Psoas muscle (tissue), 7 donors: ENCODE measurements at regions not wholly inside any gene's neighbourhood (a gene's known extent, or its start where the extent isn't known, plus 50 kb on each side); places are given as distances from the start of the nearest gene placed in this dataset.

ENCODE experiments used
- ATAC-seq, 4 donors: fragments of 200-7000 bp; cut with Tn5 transposase; one replicate each; pipeline ENCODE4 v1.9.1; 2020; ENCODE audit warnings: moderate library complexity in 3 of 4, mild to moderate bottlenecking in 2 of 4
- DNase-seq, 2 donors: peaks; one replicate each; pipeline ENCODE4 v3.0.0-alpha.2; 2020
- H3K27ac ChIP-seq: fragments of 200-600 bp; one replicate; pipeline ENCODE4 v1.8.0; 2022
- H3K27me3 ChIP-seq, 3 donors: fragments of 200-600 bp in 1 of 3; one replicate each; pipeline versions ENCODE4 v1.6.1 to v1.8.0; 2013 to 2022; ENCODE audit warnings: low read length in 2 of 3, mild to moderate bottlenecking in 2 of 3, moderate library complexity in 1 of 3; ENCODE audit not compliant: insufficient read depth in 3 of 3
- H3K36me3 ChIP-seq, 2 donors: fragments of 200-600 bp in 1 of 2; one replicate each; pipeline versions ENCODE4 v1.6.1 to v1.8.0; 2013 to 2022; ENCODE audit warnings: low read depth in 1 of 2, mild to moderate bottlenecking in 1 of 2, moderate library complexity in 1 of 2; ENCODE audit not compliant: insufficient read depth in 1 of 2
- H3K4me1 ChIP-seq: fragments of 200-600 bp; one replicate; pipeline ENCODE4 v1.8.0; 2022
- H3K4me3 ChIP-seq: fragments of 200-600 bp; one replicate; pipeline ENCODE4 v1.8.0; 2022; ENCODE audit warnings: mild to moderate bottlenecking
- H3K9me3 ChIP-seq: fragments of 200-600 bp; one replicate; pipeline ENCODE4 v1.8.0; 2022
- whole genome bisulfite sequencing, 3 donors: extraction: QIAGEN DNeasy Blood & Tissue Kit; methylation state at CpG; one replicate each; pipeline versions ENCODE4 v1.1.6 to v1.1.7; 2013; 5-methylcytosine and 5-hydroxymethylcytosine counted together
- intact Hi-C, 2 donors: fragments of 100-400 bp; cut with DNase I; formaldehyde crosslinking; loops; one replicate each; pipeline versions ENCODE4 v1.11.0 to v1.14.2; 2022
- TF ChIP-seq, protein P1 (sequence below): fragments of 200-600 bp; IDR thresholded peaks from one replicate; pipeline ENCODE4 v1.8.0; 2022; ENCODE audit warnings: antibody characterized with exemption
- donor health status: healthy with polysubstance abuse.
- donor health status: DM: no; HTN: no; CAD: no; lungs with moderate emphysema.
- donor health status: Bipolar disorder and iron deficiency.
- donor health status: healthy.
- donor health status: DM: yes; HTN: yes; CAD: no.
- donor health status: DM: no; HTN: no; CAD: no.
- donor health status: DM: yes; HTN: yes; CAD: no.

- Histone ChIP-seq H3K27ac (no peak overlapping the region), H3K36me3 (no peaks in the 10 kb centered on the region), H3K9me3 (no peaks in the 10 kb centered on the region), H3K4me3 (no peak overlapping the region), H3K27me3 (peaks cover 0 to 4% (median 0%) of the 10 kb centered on the region in 3 donors), H3K4me1 (no peaks in the 10 kb centered on the region)
- ATAC-seq, result no peak
- intact Hi-C loops, result no loop called here
- 62 to 67% (median 66%) methylated on average over 10 of the region's 10 CpGs for WGBS, 3 donors
- TF ChIP-seq, protein P1, sequence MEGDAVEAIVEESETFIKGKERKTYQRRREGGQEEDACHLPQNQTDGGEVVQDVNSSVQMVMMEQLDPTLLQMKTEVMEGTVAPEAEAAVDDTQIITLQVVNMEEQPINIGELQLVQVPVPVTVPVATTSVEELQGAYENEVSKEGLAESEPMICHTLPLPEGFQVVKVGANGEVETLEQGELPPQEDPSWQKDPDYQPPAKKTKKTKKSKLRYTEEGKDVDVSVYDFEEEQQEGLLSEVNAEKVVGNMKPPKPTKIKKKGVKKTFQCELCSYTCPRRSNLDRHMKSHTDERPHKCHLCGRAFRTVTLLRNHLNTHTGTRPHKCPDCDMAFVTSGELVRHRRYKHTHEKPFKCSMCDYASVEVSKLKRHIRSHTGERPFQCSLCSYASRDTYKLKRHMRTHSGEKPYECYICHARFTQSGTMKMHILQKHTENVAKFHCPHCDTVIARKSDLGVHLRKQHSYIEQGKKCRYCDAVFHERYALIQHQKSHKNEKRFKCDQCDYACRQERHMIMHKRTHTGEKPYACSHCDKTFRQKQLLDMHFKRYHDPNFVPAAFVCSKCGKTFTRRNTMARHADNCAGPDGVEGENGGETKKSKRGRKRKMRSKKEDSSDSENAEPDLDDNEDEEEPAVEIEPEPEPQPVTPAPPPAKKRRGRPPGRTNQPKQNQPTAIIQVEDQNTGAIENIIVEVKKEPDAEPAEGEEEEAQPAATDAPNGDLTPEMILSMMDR, result no peak
- DNase-seq, result no peak
Observed at GRCh38 chr3:59508273-59508672, 458.4 kb upstream of the CFAP20DC start.

DNA sequence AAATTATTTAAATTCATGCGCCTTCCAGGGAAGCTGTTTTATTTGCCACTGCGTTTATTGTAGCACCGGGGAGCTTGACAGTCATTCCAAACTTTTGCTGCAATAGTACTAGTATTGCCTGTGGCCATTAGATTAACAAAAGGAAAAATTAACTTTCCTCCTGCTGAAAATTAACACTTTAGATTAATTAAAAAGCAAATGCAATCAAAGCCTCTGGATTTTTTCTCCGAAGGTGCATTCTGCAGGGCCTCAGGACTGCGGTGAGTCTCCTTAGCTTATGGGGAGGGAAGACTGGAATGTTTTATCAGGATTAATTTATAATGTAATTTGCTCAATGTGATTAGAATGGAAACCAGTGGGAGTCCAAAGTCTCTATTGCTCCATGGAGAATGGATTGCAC is 456.4 kb upstream of the CFAP20DC start:
- 67 to 79% (median 72%) methylated on average over 5 of the region's 5 CpGs for WGBS, 3 donors
- H3K4me1 ChIP-seq, result no peaks in the 10 kb centered on the region
- no peak overlapping the region for H3K4me3 ChIP-seq
- H3K9me3 ChIP-seq, result no peaks in the 10 kb centered on the region
- intact Hi-C loops, result no loop called here
- no peaks in the 10 kb centered on the region for H3K27me3 ChIP-seq
- TF ChIP-seq, protein P1, result no peak
- H3K27ac ChIP-seq, result no peak overlapping the region
- ATAC-seq (no peak), DNase-seq (no peak)
- no peaks in the 10 kb centered on the region for H3K36me3 ChIP-seq

DNA sequence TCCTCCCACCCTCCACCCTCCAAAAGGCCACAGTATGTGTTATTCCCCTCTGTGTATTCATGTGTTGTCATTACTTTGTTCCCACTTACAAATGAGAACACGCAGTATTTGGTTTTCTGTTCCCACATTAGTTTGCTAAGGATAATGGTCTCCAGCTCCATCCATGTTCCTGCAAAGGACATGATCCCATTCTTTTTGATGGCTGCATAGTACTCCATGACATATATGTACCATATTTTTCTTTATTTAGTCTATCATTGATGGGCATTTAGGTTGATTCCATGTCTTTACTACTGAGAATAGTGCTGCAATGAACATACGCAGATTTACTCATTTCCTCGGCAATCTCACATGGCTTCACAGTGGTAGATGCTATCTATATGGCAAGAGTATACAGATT is 453.6 kb upstream of the CFAP20DC start:
- Histone ChIP-seq H3K4me1 (no peaks in the 10 kb centered on the region), H3K27ac (no peak overlapping the region), H3K36me3 (no peaks in the 10 kb centered on the region), H3K27me3 (no peaks in the 10 kb centered on the region), H3K4me3 (no peak overlapping the region), H3K9me3 (no peaks in the 10 kb centered on the region)
- TF ChIP-seq, protein P1, result no peak
- ATAC-seq (no peak), DNase-seq (no peak)
- intact Hi-C loops, result no loop called here
- WGBS, 3 donors, result 96 to 97% (median 97%) methylated on average over 3 of the region's 3 CpGs

GRCh38 chr3:59502806-59503205 is 453.0 kb upstream of the CFAP20DC start:
- no peak overlapping the region for H3K27ac ChIP-seq
- no peaks in the 10 kb centered on the region for H3K4me1 ChIP-seq
- no peaks in the 10 kb centered on the region for H3K36me3 ChIP-seq
- intact Hi-C loops, result no loop called here
- ATAC-seq, result no peak
- no peaks in the 10 kb centered on the region for H3K27me3 ChIP-seq
- TF ChIP-seq, protein P1, result no peak
- H3K4me3 ChIP-seq, result no peak overlapping the region
- WGBS, 3 donors, result 63 to 74% (median 69%) methylated on average over 4 of the region's 4 CpGs
- no peak for DNase-seq
- no peaks in the 10 kb centered on the region for H3K9me3 ChIP-seq

DNA sequence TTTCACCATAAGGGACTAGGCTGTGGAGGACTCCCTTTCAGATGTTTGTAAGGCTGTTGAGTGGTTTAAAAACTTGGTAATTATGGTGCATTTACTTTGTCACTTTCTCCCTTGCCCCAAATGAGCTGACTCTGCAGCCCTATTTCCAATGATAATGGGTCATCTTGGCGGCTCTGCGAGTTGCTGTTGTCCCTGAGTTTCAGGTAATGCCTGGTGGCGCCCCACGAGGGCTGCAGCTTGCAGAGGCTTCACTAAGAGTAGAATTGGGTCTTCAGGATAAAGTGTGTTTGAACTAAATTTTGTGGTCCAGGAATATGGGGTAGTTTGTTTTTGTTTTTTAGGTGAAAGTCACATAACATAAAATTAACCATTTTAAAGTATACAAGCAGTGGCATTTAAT is 450.1 kb upstream of the CFAP20DC start:
- Histone ChIP-seq H3K4me3 (no peak overlapping the region), H3K4me1 (no peaks in the 10 kb centered on the region), H3K27me3 (no peaks in the 10 kb centered on the region), H3K9me3 (no peaks in the 10 kb centered on the region), H3K27ac (no peak overlapping the region), H3K36me3 (no peaks in the 10 kb centered on the region)
- DNase-seq (no peak), ATAC-seq (no peak)
- TF ChIP-seq, protein P1, result no peak
- WGBS, 3 donors, result 90 to 93% (median 93%) methylated on average over 4 of the region's 4 CpGs
- intact Hi-C loops, result no loop called here
